Activated CD4-positive, alpha-beta memory T cell treated with anti-CD3 and anti-CD28 coated beads for 36 hours (primary cell): ENCODE measurements at regions not wholly inside any gene's neighbourhood (a gene's known extent, or its start where the extent isn't known, plus 50 kb on each side); places are given as distances from the start of the nearest gene placed in this dataset.
"Not testable (repeated sequence)": the region's sequence is repeated elsewhere in the genome, so short reads cannot be mapped to it uniquely, and the experiment has no call there.

Source experiments
- CTCF ChIA-PET: fragments of 350-600 bp; sonication (Branson Sonifier 250); formaldehyde crosslinking; loops from one replicate; lab custom pipeline; 2021; ENCODE audit warnings: antibody characterized with exemption, inconsistent platforms; lab: Charles Lee
- POLR2A ChIA-PET: fragments of 350-600 bp; sonication (Branson Sonifier 250); formaldehyde crosslinking; loops from one replicate; lab custom pipeline; 2021; ENCODE audit warnings: antibody characterized with exemption; lab: Charles Lee
- DNase-seq: peaks from one replicate; pipeline ENCODE4 v3.0.0-alpha.2; 2020
- H3K27ac Mint-ChIP-seq: one replicate; pipeline ENCODE4 v1.8.0; 2021; ENCODE audit warnings: mixed read lengths
- H3K27me3 Mint-ChIP-seq: one replicate; pipeline ENCODE4 v1.8.0; 2021; ENCODE audit warnings: mixed read lengths
- H3K36me3 Mint-ChIP-seq: one replicate; pipeline ENCODE4 v1.8.0; 2021; ENCODE audit warnings: mixed read lengths
- H3K4me1 Mint-ChIP-seq: one replicate; pipeline ENCODE4 v1.8.0; 2021; ENCODE audit warnings: low read depth, mixed read lengths
- H3K4me3 Mint-ChIP-seq: one replicate; pipeline ENCODE4 v1.8.0; 2021; ENCODE audit warnings: mild to moderate bottlenecking, mixed read lengths
- H3K9me3 Mint-ChIP-seq: one replicate; pipeline ENCODE4 v1.8.0; 2021; ENCODE audit warnings: mixed read lengths
- intact Hi-C: fragments of 100-400 bp; cut with micrococcal nuclease; formaldehyde crosslinking; loops from one replicate; pipeline ENCODE4 v1.15.1; 2023

DNA sequence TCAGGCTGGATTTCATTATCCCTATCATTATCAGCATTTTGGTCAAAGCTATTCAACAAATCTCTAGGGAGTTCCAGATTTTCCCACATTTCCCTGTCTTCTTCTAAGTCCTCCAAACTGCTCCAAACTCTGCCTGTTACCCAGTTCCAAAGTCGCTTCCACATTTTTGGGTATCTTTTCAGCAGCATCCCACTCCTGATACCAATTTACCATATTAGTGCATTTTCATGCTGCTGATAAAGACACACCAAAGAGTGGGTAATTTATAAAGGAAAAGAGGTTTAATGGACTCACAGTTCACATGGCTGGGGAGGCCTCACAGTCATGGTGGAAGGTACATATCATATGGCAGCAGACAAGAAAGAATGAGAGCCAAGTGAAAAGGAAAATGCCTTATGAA lies 132.8 kb upstream of the SLC7A11 start:
- CTCF ChIA-PET: no interaction called here
- H3K36me3 Mint-ChIP-seq: no peaks in the 10 kb centered on the region

DNA sequence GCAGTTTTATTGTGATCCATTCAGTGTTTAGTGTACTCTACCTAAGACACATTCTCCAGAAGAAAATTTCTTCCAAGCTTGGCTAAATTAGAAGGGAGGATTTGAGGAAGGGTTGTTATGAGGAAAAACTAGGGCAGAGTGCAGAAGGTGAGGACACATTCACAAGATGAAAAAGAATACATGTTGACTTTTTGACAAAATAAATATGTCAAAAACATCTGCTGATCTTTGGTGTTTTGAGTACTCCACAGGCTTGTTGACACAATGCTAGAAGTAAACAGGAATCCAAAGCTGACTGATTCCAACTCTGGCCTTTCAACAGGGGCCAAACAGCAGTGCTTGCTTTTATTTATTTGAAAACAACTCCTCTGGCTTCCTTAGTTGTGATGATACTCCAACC lies 125.8 kb upstream of the SLC7A11 start:
- Mint-ChIP-seq H3K27me3 (no peaks in the 10 kb centered on the region), H3K4me3 (no peak overlapping the region), H3K4me1 (no peaks in the 10 kb centered on the region), H3K9me3 (no peaks in the 10 kb centered on the region), H3K36me3 (no peaks in the 10 kb centered on the region), H3K27ac (no peak overlapping the region)
- intact Hi-C loops: no loop called here
- no peak for DNase-seq
- POLR2A ChIA-PET: no interaction called here
- CTCF ChIA-PET: no interaction called here

More for the DNA sequence above, 132.8 kb upstream of the SLC7A11 start:
- H3K9me3 Mint-ChIP-seq: peaks cover 15% of the 10 kb centered on the region
- H3K27ac Mint-ChIP-seq: no peak overlapping the region
- H3K4me1 Mint-ChIP-seq: no peaks in the 10 kb centered on the region
- H3K4me3 Mint-ChIP-seq: no peak overlapping the region
- DNase-seq: no peak
- no peaks in the 10 kb centered on the region for H3K27me3 Mint-ChIP-seq
- POLR2A ChIA-PET: no interaction called here
- intact Hi-C loops: no loop called here

DNA sequence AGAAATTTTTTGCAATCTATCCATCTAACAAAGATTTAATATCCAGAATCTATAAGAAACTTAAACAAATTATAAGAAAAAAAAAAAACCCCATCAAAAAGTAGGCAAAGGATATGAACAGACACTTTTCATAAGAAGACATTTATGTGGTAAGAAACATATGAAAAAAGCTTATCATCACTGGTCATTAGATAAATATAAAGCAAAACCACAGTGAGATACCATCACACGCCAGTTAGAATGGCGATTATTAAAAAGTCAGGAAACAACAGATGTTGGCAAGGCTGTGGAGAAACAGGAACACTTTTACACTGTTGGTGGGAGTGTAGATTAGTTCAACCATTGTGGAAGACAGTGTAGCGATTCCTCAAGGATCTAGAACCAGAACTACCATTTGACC lies 110.3 kb upstream of the SLC7A11 start:
- H3K27me3 Mint-ChIP-seq, H3K27ac Mint-ChIP-seq, H3K4me3 Mint-ChIP-seq, CTCF ChIA-PET, intact Hi-C loops, H3K9me3 Mint-ChIP-seq, POLR2A ChIA-PET, H3K4me1 Mint-ChIP-seq, H3K36me3 Mint-ChIP-seq, DNase-seq: not testable (repeated sequence)

DNA sequence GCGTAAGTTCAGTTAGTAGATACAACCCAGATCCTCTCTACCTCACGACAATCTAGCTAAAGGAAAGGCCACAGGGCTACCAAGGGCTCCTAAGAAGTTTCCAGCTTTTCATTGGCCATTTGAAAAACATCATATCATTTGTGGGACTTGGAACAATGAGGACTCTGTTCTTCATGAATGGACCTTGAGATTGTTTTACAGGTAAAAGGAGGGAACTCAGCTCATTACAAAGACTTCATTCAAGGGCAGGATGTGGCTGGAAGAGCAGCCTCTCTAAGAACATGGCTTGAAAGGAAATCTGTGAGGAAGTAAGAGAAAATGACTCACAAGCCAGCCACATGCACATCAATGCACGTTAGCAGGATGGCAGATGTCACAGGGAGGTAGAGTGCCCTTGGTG lies 105.9 kb upstream of the SLC7A11 start:
- Mint-ChIP-seq H3K27ac (no peak overlapping the region), H3K4me1 (no peaks in the 10 kb centered on the region), H3K4me3 (no peak overlapping the region), H3K27me3 (no peaks in the 10 kb centered on the region), H3K36me3 (no peaks in the 10 kb centered on the region), H3K9me3 (peaks cover 4% of the 10 kb centered on the region)
- no peak for DNase-seq
- ChIA-PET CTCF (no interaction called here), POLR2A (no interaction called here)
- intact Hi-C loops: no loop called here

DNA sequence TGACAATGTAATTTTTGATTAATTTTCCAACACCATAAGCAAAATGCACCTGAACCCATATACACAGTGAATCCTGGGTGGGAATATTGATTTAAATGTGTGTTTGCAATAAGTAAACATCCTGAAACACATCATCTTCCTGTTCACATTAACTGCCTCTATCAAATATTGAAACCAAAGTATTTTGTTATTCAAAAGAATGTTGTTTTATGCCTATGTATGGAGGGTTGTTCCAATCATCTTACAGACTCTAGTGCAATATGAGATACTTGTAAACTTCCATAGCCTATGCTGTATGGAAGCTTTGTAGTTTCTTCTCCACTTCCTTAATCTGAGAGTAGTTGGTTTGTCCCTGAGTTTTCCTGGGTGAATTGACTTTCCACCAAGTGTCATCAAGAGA lies 105.4 kb upstream of the SLC7A11 start:
- H3K4me1 Mint-ChIP-seq: no peaks in the 10 kb centered on the region
- ChIA-PET POLR2A (no interaction called here), CTCF (no interaction called here)
- H3K27ac Mint-ChIP-seq: no peak overlapping the region
- no peaks in the 10 kb centered on the region for H3K36me3 Mint-ChIP-seq
- DNase-seq: no peak
- H3K4me3 Mint-ChIP-seq: no peak overlapping the region
- H3K27me3 Mint-ChIP-seq: no peaks in the 10 kb centered on the region
- H3K9me3 Mint-ChIP-seq: peaks cover 4% of the 10 kb centered on the region
- intact Hi-C loops: no loop called here

DNA sequence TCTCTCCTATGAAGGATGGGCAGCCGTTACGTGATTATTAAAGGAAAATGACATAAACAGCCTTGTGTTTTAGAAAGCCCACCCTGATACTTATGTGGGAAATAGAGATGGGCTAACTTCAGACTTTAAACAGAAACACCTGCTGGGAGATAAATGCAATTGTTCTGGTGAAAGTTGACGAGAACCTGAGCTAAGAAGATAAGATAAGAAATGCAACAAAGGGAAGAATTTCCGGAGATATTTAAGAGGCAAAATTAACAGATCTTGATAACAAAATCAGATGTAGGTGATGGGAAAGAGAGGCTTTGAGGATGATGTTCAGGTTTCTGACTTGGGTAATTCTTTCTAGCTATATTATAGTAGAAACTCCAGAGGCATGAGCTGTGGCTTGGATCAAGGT lies 102.7 kb upstream of the SLC7A11 start:
- intact Hi-C loops: no loop called here
- Mint-ChIP-seq H3K4me3 (no peak overlapping the region), H3K9me3 (no peaks in the 10 kb centered on the region), H3K4me1 (no peaks in the 10 kb centered on the region), H3K36me3 (no peaks in the 10 kb centered on the region), H3K27ac (no peak overlapping the region), H3K27me3 (no peaks in the 10 kb centered on the region)
- no peak for DNase-seq
- CTCF ChIA-PET: no interaction called here
- POLR2A ChIA-PET: no interaction called here

DNA sequence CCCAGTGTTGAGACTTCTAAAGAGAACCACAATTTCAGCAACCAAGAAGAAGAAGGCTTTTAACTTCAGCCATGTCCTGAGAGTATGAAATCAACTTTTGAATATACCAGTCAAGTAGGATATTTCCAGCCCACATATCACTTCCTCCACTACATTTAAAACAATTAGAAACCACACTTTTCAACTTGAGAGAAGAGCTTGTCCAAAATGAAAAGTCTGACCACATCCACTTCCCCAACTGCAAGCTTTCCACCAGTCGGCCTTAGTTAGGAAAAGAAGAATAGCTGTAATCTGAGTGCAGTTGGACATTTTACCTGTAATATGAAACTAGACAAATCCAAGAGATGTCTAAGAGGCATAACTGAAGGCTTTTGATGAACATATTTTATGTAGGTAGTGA lies 101.9 kb upstream of the SLC7A11 start:
- POLR2A ChIA-PET: no interaction called here
- H3K9me3 Mint-ChIP-seq: no peaks in the 10 kb centered on the region
- no peak overlapping the region for H3K4me3 Mint-ChIP-seq

DNA sequence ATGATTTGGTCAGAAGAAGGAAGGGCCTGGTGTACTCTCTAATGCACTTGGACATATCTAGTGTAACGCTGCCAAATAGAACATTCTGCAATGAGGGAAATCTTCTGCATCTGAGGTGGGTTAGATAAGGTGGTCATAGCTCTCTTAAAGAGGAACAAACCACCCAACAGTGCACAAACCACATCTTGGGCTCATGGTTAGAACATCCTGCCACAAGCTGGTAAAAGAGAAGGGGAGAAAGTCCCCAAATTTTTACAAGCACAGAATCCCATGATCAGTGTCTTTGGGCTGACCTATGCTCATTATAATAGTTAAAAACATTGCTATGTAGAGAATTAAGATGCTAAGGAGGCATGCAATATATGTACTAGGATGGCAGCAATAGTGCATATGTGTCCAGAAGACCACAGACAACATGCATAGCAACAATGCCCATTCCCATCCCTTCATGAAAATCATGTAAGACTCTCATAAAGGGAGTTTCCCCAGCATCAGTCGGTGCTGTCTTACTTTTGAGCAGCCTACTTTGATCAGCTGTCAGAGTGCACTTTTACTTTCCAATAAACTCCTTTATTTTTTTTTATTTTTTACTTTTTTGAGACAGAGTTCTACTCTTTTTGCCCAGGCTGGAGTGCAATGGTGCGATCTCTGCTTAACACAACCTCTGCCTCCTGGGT lies 99.7 kb upstream of the SLC7A11 start:
- Mint-ChIP-seq H3K27me3 (no peaks in the 10 kb centered on the region), H3K4me3 (no peak overlapping the region), H3K9me3 (no peaks in the 10 kb centered on the region), H3K36me3 (no peaks in the 10 kb centered on the region), H3K27ac (no peak overlapping the region), H3K4me1 (no peaks in the 10 kb centered on the region)
- DNase-seq: no peak
- POLR2A ChIA-PET: no interaction called here
- CTCF ChIA-PET: no interaction called here
- intact Hi-C loops: no loop called here

More for the DNA sequence above, 101.9 kb upstream of the SLC7A11 start:
- intact Hi-C loops: no loop called here
- H3K4me1 Mint-ChIP-seq: no peaks in the 10 kb centered on the region
- CTCF ChIA-PET: no interaction called here
- H3K27me3 Mint-ChIP-seq: no peaks in the 10 kb centered on the region
- no peaks in the 10 kb centered on the region for H3K36me3 Mint-ChIP-seq
- DNase-seq: no peak
- no peak overlapping the region for H3K27ac Mint-ChIP-seq

DNA sequence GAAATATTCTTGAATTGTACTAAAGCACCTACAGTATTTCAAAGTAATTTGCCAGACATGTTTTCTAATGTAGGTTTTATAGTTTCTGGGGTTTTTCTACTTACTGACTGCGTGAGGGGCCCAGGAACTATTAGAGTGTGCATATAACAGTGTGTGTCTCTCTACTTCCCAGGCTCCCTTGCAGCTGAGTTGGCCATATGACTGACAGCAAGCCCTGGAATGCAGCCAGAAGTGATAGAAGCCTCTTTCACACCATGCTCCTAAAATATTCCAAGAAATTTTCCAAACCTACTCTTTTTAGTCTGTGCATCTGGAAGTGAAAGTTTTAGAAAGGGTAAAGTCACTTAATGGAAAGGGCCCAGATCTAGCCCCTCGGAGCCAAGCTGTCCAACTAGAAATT lies 96.7 kb upstream of the SLC7A11 start:
- no peak for DNase-seq
- CTCF ChIA-PET: no interaction called here
- intact Hi-C loops: no loop called here
- H3K27ac Mint-ChIP-seq: no peak overlapping the region
- H3K27me3 Mint-ChIP-seq: no peaks in the 10 kb centered on the region
- POLR2A ChIA-PET: no interaction called here
- H3K36me3 Mint-ChIP-seq: no peaks in the 10 kb centered on the region
- H3K4me1 Mint-ChIP-seq: no peaks in the 10 kb centered on the region
- H3K9me3 Mint-ChIP-seq: no peaks in the 10 kb centered on the region
- no peak overlapping the region for H3K4me3 Mint-ChIP-seq

DNA sequence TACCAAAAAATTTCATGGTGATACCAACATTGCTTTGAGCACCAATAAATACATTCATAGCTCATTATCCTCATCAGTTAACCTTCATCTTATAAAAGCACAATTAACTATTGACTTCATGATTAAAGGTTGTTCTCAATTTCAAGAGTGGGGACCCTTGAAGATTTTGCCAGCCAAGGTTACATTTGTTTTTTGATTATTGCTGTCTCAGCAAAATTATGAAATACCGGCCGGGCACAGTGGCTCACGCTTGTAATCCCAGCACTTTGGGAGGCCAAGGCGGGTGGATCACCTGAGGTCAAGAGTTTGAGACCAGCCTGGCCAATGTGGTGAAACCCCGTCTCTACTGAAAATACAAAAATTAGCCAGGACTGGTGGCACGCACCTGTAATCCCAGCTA lies 96.1 kb upstream of the SLC7A11 start:
- H3K9me3 Mint-ChIP-seq, H3K27ac Mint-ChIP-seq, H3K4me1 Mint-ChIP-seq, CTCF ChIA-PET, POLR2A ChIA-PET, intact Hi-C loops, DNase-seq, H3K4me3 Mint-ChIP-seq, H3K36me3 Mint-ChIP-seq, H3K27me3 Mint-ChIP-seq: not testable (repeated sequence)

DNA sequence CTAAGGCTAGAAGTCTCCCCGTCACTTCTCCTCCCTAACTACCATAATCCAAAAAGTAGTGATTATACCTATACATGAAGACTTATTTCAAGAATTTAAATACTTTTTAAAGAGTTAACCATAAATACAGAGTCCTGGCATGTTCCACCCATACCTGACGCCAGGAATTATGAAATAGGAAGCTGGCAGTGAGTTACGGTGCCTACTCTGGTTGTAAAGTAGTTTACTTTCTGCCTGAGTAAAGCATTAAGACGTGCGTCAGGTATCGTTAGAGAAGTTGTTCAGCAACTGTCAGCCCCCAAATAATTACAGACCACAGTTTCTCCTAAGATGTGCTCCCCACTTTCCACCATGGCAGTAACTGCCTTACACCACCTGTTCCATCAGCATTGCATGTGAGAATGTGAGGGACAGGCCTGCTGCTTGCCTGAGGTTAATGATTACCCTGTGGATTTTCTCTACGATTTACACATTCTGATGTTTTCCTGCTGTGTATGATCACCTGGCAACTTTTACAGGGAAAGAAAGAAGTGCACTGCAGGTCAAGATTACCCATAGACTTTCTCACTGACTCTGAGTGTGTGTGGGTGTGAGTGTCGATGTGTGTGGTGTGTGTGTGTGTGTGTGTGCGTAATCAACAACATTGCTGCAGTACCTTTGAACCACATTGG lies 92.3 kb upstream of the SLC7A11 start:
- no peak overlapping the region for H3K27ac Mint-ChIP-seq
- no peak for DNase-seq
- H3K27me3 Mint-ChIP-seq: no peaks in the 10 kb centered on the region
- ChIA-PET POLR2A (interaction anchor here (0.6 kb wide), 1 partner anchor 1156 kb away, joined by 7 read pairs; no protein-coding TSS in a partner anchor), CTCF (no interaction called here)
- peaks cover 2% of the 10 kb centered on the region for H3K9me3 Mint-ChIP-seq
- intact Hi-C loops: no loop called here
- no peak overlapping the region for H3K4me3 Mint-ChIP-seq
- no peaks in the 10 kb centered on the region for H3K36me3 Mint-ChIP-seq
- no peaks in the 10 kb centered on the region for H3K4me1 Mint-ChIP-seq

DNA sequence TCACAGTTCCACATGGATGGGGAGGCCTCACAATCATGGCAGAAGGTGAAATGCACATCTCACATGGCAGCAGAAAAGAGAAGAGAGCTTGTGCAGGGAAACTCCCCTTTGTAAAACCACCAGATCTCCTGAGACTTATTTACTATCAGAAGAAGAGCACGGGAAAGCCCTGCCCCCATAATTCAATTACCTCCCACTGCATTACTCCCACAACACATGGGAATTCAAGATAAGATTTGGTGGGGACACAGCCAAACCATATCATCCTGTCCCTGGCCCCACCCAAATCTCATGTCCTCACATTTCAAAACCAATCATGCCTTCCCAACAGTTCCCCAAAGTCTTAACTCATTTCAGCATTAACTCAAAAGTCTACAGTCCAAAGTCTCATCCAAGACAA lies 90.3 kb upstream of the SLC7A11 start:
- H3K4me3 Mint-ChIP-seq, H3K4me1 Mint-ChIP-seq, POLR2A ChIA-PET, intact Hi-C loops, H3K9me3 Mint-ChIP-seq, H3K27ac Mint-ChIP-seq, H3K36me3 Mint-ChIP-seq, H3K27me3 Mint-ChIP-seq, DNase-seq: not testable (repeated sequence)
- CTCF ChIA-PET: interaction anchor here (0.5 kb wide), 1 partner anchor 18 kb away, joined by 4 read pairs; no protein-coding TSS in a partner anchor

DNA sequence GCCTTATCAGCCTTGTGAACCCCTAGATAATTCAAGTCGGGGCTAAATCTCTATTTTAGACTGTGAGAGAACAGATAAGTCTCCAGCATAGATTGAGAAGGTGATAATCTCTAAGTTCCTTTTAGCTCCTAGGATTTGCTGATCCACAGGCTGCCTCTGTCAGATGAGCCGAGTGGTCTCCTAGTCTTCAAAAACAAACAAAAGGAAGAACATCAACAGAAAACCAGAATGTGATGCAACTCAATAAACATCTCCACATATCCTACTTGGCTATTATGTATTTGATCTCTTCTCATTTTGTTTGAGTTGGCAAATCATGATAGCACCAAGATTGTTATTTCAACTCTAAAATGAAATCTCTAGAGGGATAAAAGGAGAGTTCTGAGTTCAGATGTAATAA lies 88.4 kb upstream of the SLC7A11 start:
- no peak for DNase-seq
- ChIA-PET POLR2A (no interaction called here), CTCF (no interaction called here)
- H3K4me3 Mint-ChIP-seq: no peak overlapping the region
- intact Hi-C loops: no loop called here
- H3K4me1 Mint-ChIP-seq: no peaks in the 10 kb centered on the region
- H3K27me3 Mint-ChIP-seq: no peaks in the 10 kb centered on the region
- no peak overlapping the region for H3K27ac Mint-ChIP-seq
- no peaks in the 10 kb centered on the region for H3K36me3 Mint-ChIP-seq
- H3K9me3 Mint-ChIP-seq: peaks cover 2% of the 10 kb centered on the region
